ENCODE measurements at regions not wholly inside any gene's neighbourhood (a gene's known extent, or its start where the extent isn't known, plus 50 kb on each side); places are given as distances from the start of the nearest gene placed in this dataset.
"Not testable (repeated sequence)": the region's sequence is repeated elsewhere in the genome, so short reads cannot be mapped to it uniquely, and the experiment has no call there.

DNA sequence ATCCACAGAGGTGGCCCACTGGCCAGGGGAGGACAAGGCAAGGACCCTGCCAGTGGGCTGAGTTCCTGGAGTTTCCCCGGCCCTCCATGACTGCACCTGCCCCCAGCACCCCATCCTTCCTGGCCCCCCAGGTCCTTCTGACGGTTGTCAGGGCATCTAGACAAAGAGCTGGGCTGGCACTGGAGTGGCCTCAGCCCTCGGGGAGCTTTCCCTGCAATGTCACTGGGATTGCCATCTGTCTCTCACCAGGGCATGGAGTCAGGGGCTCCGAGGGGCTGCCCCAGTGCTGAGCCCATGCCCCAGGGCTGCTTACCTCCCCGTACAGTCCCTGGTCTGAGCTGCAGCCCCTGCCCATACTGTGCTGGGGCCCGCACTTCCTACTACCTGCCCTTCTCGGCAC, 446.5 kb upstream of the MKI67 start:
- no peak for DNase-seq (ENCODE audit: low read depth in 2 of 3, low spot score in 1 of 3)

DNA sequence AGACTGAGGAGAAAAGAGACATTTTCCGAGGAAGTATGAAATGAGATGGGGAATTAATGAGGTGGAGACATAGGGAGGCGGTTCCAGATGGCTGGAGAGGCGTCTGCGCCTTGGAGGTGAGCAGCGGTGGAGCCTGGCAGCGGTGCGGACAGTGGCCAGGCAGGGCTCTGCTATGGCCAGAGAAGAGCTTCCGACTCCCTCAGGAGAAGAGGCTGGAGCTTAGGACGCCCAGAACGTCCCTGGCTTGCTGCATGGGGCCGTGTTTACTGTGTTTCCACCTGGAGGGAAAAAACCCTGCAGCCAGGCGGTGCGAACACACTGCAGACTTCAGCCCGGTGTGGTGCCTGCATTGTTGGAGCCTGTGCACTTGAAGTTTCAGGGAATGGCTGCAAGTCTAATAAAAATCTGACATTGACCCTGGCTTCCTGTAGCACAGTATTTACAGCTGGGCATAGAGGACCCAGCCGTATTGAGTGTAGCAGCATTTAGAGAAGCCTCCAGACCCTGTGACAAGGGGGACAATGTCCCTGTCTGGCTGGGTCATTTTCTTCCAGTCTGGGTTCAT, 447.1 kb upstream of the MKI67 start:
- DNase-seq (ENCODE audit: low read depth in 2 of 3, low spot score in 1 of 3): no peak

DNA sequence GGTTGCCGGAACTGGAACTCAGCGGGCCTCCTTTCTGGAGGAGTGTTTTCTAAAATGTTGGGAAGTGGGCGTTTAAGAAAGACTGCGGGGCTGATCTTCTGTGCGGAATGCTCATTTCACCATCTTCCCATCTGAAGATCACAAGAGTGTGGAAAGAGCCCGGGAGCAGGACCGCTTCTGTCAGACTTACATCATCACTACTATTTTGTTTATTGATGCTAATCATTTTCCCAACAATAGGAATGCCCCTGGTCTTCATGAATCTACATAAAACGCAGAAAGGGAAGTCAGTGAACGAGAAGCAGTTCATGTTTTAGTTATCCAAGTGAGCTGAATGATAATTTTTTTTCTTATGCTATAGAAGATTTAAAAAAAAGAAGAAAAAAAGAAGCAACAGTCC, 447.8 kb upstream of the MKI67 start:
- DNase-seq (ENCODE audit: low read depth in 2 of 3, low spot score in 1 of 3): no peak

DNA sequence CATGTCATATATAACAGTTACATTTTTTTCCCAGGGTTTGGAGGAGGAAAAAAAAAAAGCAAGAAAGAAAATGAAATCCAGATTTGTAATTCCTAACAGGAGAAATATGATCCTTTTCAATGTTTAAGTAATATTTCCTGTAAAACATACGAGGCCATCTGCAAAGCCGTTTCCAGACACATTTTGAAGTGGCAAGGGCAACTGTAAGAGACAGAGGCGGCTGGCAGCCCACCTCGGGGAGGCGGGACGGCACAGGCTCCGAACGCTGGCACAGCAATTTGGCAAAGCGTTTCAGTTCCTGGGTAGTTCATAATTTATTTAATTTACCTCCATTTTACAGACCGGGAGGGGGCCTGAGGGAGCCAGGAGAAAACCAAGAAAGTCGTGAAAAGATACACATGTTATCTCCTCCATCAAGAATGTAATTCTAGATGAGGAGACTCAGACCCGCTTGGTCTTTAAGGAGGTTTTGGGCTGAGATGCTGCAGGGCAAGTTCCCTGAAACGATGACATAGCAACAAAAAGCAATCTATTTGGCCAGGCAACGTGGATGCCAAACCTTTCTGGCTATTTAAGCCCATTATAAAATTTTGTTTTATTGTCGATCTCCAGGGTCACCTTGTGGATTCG, 448.5 kb upstream of the MKI67 start:
- no peak for DNase-seq (ENCODE audit: low read depth in 2 of 3, low spot score in 1 of 3)

DNA sequence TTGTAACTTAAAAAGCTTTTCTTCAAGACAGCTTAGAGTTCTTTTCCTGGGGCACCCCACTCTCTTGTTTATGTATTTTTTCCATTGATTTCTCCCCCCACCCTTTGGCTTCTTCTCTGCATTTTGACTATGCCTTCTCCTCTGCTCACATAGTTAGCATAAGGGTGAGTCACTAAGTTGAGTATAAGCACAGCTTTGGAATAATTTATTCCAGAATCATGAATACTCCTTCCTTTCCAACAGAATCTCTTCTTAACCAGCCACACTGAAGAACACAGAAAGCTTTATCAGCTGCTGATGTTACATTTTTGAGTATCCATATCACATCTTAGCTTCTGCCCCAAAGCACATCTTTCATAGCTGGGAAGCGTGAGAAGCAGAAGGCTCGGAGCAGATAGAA, 449.5 kb upstream of the MKI67 start:
- DNase-seq (ENCODE audit: low read depth in 2 of 3, low spot score in 1 of 3): no peak

DNA sequence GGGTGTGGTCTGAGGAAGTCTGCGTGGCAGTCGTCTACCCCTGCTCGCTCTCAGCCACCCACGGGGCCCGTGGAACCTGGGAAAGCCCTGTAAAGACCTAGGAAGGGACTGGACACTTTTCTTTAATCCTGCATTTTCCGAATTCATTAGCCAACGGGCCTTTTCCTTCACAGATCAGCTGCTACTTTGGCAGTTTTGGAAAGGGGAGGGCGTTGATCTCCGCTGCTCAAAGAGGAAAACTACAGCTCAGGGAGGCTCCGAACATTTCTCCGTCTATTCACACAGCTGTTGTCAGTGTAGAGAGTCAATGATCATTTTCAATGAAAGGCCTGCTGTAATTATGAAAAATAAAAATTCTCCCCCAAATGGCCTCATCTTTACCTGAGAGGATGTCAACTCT, 450.1 kb upstream of the MKI67 start:
- no peak for DNase-seq (ENCODE audit: low read depth in 2 of 3, low spot score in 1 of 3)

DNA sequence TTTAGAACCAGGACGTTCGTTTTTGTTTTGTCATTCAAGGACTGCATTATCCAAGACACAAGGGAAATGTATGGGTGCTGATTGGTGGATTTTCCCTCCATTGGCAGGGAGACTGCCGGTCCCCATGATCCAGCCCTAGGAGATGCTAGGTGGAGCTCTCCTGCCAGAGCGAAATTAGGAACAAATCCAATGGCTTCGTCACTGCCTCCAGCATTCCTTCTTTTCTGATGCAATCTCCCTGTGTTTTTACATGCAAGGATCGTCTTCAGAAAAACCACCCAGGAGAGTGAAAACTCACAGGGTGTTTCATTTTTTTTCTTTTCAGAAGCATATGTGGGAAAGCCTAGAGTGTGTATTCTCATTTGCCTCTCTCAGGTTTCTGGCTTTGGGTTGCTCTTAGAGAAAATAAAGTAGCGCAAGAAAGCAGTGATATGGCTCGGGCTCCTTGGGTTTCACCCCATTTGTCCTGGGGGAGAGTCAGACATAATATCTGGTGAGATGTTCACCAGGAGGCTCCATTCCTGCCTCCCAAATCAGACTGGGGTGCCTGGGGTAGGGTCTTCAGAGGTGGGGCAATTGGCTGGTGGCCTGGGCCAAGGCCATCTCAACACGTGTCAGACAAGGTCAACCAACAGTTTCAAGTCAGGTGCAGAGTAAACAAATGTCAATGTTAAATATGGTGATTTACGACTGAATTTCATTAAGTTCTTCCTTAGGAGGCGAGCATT, 450.9 kb upstream of the MKI67 start:
- DNase-seq (ENCODE audit: low read depth in 2 of 3, low spot score in 1 of 3): no peak

DNA sequence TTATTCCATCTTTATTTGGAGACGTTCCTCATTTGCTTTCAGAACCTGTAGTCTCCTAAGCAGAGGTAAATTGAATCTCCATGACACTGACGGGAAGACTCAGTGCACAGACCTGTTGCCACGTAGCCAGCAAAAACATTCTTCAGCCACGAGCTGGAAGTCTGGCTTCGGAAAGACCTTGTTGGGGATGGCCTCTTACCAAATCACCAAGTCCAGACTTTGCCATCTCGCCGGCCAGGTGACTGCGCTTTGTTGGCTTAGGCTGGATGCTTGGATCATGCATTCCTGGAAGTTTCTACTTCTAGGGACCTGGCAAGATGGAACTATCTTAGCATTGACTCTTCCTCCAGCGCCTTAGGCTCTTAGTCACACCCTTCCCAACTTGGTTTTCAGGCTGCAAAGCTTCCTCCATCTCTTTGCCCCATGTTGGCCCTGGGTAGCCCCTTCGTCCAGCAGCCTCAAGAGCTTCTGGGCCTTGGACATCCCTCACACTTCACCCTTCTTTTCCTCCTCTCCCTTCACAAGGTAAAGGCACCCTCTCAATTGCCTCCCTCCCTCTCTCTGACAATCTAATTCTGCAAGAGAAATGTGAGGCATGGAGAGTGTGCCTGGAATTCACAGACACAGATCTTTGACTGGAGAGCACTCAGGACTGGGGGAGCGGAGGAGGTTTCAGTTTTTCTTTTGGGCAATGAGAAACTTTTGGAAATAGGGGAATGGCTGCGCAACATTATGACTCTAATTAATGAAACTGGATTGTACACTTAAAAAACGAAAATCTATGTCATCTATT, 451.9 kb upstream of the MKI67 start:
- no peak for DNase-seq (ENCODE audit: low read depth in 2 of 3, low spot score in 1 of 3)

DNA sequence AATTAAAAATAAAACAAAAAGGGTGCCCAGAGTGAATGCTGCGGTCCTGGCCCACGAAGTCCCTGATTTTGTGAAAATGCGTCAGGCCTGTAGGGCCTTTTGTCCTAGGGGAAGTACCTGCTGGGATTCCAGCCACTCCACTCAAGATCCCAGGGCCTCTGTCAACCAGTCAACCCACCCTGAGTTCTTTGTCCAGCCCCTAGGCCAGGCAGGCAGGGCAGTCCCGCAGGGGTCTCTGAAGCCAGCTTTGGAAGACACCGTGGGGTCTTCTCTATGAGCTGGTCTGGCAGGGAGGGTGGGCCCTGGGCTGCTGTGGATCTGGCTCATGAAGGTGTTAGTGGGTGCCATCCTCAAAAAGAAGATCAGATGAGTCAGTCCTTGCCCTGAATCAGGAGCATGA, 452.5 kb upstream of the MKI67 start:
- no peak for DNase-seq (ENCODE audit: low read depth in 2 of 3, low spot score in 1 of 3)

DNA sequence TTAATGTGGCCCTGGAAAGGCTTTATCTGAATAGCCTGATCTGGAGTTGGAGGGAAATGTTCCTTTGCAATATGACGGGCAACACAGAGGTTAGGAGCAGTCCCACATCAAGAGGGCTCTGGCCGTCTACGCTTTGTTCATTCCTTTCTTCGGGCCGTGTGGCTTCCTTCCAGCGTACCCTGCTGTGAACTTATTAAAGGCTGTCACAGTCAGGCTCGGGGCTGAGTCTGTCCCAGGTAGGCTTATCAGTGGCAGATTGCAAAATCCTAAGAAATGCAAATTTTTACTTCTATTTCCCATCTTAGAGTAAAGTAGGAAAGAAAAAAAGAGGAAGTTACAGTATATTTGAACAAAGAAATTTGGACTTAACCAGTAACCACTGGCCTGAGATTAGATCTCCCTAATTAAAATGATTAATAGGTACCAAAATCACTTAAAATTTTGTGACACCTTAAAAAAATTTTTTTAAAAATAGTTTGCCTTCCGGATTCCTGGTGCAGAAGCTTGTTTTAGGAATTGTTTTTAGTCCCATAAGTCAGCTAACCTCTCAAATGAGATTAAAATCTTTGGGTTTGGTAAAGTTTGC, 453.1 kb upstream of the MKI67 start:
- DNase-seq (ENCODE audit: low read depth in 2 of 3, low spot score in 1 of 3): no peak

DNA sequence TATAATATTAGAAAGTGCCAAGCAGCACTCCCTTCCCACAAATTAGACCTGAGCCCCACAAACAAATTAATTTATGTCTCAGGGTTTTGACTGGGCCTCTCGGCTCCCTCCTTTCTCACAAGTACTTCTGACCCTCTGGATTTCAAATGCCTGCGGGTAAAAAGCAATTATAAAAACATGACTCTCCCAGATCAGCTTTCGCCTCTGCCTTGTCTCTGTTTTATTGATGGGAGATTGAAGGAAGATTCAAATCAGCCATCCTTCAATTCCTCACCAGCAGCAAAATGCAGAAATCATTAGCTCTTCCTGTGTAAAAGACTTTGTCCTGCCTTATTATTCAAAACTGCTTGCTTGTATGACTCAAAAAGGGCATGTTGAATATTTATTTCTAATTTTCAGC, 453.7 kb upstream of the MKI67 start:
- DNase-seq (ENCODE audit: low read depth in 2 of 3, low spot score in 1 of 3): no peak

DNA sequence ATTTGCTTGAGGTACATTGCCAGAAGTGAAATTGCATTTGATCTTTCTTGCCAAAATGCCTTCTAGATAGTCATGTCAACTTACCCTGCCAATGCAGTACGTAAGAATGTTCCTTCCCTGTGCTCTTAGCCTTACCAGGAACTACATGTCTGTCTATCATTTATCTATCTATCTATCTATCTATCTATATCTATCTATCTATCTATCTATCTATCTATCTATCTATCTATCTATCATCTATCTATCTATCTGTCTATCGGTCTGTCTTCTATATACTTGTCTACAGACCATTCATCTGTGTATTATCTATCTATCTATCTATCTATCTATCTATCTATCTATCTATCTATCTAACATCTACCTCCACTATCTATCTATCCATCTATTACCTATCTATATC, 456.9 kb upstream of the MKI67 start:
- DNase-seq (ENCODE audit: low read depth in 2 of 3, low spot score in 1 of 3): not testable (repeated sequence)

DNA sequence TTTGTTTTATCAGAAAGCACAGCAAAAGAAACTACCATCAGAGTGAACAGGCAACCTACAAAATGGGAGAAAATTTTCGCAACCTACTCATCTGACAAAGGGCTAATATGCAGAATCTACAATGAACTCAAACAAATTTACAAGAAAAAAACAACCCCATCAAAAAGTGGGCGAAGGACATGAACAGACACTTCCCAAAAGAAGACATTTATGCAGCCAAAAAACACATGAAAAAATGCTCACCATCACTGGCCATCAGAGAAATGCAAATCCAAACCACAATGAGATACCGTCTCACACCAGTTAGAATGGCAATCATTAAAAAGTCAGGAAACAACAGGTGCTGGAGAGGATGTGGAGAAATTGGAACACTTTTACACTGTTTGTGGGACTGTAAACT, 460.4 kb upstream of the MKI67 start:
- DNase-seq (ENCODE audit: low read depth in 2 of 3, low spot score in 1 of 3): not testable (repeated sequence)

DNA sequence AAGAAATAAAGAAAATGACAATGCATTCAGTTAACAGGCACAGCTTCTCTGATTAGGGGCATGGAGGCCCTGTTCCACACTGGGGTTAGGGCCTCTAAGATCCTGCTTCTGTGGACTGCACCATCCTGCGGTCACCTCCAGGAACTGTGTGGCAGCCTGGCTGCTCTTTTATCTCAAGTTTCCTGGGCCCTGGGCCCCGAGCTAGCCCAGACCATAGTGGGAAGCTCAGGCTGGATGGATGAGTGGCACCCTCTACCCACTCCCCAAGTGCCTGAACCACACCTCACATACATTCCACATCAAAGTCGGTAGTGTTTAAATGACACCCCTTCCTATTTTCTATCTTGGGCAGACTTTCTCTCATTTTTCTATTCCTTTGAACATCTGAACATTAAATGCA, 461.5 kb upstream of the MKI67 start:
- no peak for DNase-seq (ENCODE audit: low read depth in 2 of 3, low spot score in 1 of 3)

DNA sequence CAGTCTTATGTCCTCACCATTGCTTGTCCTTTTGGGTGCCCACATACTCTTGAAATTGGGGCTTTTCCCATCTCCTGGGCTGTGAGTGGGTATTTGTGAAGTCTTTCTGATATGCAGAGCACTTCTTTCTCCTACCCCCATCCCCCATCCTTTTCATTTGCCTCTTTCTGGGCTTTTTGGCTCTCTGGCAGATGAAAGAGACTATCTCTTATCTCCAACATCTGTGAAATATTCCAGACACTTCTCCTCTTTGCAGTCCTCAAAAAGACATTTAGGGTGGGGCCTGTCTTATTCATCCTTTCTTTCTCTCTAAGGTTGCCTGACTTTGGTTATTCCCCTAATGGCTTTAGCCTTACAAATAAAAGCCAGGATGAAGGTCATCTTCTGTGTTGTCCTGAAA, 462.2 kb upstream of the MKI67 start:
- no peak for DNase-seq (ENCODE audit: low read depth in 2 of 3, low spot score in 1 of 3)

DNA sequence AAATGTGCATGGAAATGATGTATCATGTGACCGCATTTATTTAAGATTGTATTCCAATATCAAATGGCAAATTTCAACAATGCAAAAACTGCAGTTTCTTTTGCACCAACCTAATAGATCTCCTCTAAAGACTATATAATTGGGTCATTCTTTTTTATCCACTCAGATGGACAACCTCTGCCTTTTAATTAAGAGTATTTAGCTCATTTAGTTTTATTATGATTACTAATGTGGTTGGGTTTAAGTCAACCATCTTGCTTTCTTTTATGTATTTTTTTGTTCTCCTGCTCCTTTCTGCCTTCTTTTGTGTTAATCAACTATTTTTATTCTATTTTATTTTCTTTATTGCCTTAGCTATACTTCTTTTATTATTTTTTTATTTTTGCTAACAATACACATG, 468.5 kb upstream of the MKI67 start:
- DNase-seq (ENCODE audit: low read depth in 2 of 3, low spot score in 1 of 3): no peak

DNA sequence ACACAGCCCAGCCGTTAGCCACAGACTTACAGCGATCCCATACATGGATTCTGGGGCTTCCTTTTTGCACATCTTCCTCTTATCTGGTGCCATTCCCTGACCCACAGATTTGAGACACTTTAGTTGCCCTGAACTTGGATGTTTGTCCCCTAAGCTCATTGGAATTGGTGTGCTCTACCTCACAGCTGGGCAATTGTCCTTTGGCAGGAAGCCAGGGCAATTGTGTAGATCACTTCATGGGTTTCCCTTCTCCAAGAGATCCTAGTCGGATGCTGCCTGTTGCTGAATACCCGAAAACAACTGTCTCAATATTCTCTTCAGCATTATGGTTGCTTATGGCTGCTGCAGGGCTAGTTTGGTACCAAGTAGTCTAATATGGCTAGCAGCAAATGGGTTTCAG, 470.7 kb upstream of the MKI67 start:
- DNase-seq (ENCODE audit: low read depth in 2 of 3, low spot score in 1 of 3): no peak

DNA sequence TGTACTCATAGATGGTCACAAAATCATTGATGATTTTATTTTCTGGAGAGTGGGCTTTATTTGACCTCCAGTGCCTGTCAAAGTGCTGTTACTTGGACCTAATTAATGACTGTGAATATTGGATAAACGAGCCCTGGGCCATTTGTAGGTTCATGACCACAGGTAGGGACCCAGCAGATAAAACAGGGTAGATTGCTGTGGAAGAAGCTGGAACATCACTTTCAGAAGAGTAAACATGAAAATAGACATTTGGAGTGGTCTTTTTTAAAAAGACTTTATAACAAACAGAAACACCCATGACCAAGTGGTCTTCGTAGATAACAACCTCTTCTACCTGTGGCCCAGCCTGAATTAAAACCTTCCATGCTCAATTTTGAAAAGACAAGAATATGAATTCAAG, 472.8 kb upstream of the MKI67 start:
- DNase-seq (ENCODE audit: low read depth in 2 of 3, low spot score in 1 of 3): no peak

DNA sequence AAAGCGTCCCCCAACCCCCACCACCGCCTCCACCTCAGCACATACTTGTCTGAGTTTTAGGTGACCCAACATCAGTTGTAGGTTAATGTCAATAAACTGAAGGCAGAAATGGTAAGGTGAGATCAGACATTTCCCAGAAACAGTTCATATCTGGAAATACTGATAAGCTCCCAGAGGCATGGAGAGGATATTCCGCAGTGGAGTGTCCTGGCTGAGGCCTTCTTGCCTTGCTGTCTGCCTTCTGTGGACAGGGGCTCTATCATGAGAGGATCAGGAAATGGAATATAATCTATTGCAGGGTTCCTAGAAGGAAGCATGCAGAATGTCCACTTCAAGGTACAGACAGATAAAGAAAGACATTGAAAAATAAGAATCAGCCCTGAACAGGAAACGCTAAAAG, 473.3 kb upstream of the MKI67 start:
- DNase-seq (ENCODE audit: low read depth in 2 of 3, low spot score in 1 of 3): no peak

DNA sequence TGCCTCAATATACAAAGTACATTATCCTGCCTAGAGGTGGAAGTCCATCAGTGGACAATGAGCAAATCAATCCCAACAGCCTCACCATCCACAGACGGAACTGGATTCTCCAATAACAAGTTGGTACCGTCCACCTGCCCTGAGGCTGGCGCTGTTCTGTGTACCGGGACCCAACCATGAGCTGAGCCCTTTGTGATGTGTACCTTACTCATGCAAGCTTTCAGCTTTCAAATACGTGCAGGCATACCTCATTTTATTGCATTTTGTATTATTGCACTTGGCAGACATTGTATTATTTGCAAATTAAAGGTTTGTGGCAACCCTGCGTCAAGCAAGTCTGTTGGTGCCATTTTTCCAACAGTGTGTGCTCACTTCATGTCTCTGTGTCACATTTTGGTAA, 476.0 kb upstream of the MKI67 start:
- no peak for DNase-seq (ENCODE audit: low read depth in 2 of 3, low spot score in 1 of 3)

DNA sequence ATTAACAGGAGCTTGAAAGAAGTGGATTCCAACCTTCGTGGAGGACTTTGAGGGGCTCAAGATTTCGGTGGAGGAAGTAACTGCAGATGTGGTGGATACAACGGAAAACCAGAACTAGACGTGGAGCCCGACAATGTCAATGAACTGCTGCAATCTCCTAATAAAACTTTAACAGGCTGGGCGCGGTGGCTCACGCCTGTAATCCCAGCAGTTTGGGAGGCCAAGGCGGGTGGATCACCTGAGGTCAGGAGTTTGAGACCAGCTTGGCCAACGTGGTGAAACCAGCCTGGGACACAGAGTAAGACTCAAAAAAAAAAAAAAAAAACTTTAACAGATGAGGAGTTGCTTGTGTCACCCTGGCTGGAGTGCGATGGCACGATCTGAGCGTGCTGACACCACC, 477.8 kb upstream of the MKI67 start:
- no peak for DNase-seq (ENCODE audit: low read depth in 2 of 3, low spot score in 1 of 3)

DNA sequence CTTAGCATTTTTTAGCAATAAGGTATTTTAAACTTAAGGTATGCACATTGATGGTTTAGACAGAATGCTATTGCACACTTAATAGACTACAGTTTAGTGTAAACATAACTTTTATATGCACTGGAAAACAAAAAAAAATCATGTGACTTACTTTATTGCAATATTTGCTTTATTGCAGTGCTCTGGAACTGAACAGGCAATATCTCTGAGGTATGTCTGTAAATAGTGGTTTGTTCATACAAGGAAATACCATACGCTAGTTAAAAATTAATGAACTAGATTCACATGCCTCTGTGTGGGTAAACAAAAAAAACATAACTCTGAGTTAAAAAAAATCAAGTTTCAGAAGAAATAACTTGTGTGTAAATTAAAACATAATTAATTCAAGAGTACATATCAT, 479.0 kb upstream of the MKI67 start:
- DNase-seq (ENCODE audit: low read depth in 2 of 3, low spot score in 1 of 3): no peak
